Bronchial epithelial cell (primary cell): ENCODE measurements at regions not wholly inside any gene's neighbourhood (a gene's known extent, or its start where the extent isn't known, plus 50 kb on each side); places are given as distances from the start of the nearest gene placed in this dataset.

Experiments used
- DNase-seq: peaks from one replicate; pipeline ENCODE4 v3.0.0-alpha.2; 2010; ENCODE audit warnings: low read depth
- FAIRE-seq: peaks from 2 replicates; lab custom pipeline; 2011; peaks lifted over from hg19 to GRCh38; lab: Jason Lieb, UNC
- H3K27me3 ChIP-seq: 2 replicates; pipeline ENCODE4 v1.5.1; 2011; ENCODE audit warnings: low read length; ENCODE audit not compliant: control insufficient read depth, insufficient read depth
- H3K36me3 ChIP-seq: 2 replicates; pipeline ENCODE4 v1.5.1; 2011; ENCODE audit warnings: low read length; ENCODE audit not compliant: control insufficient read depth, insufficient read depth
- H3K4me3 ChIP-seq: 2 replicates; pipeline ENCODE4 v1.5.1; 2011; ENCODE audit warnings: mild to moderate bottlenecking, low read depth, low read length, control low read depth
- TF ChIP-seq, protein P1 (sequence below): IDR thresholded peaks from 2 replicates; pipeline ENCODE4 v1.5.1; 2011; ENCODE audit warnings: mild to moderate bottlenecking, moderate library complexity, low read length, control low read depth, inconsistent platforms; ENCODE audit not compliant: insufficient read depth, severe bottlenecking

DNA sequence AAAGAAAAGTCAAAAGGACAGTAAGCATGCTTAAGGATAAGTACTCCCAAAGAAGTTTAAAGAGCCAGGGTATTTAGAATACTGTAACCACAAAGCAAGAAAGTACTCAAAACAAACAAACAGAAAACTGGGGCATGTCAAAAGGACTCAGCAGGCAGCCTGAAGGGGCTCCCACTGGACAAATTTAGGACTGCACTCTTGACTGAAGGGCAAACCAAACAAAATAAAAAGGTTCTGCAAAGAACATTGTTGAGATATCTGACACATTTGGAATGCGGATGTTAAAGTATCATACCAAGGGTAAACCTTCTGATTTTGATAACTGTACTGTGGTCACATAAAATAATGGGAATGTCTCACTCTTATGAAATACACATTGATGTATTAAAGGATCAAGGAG, 157.4 kb downstream of the TNFSF13B start:
- TF ChIP-seq, protein P1, sequence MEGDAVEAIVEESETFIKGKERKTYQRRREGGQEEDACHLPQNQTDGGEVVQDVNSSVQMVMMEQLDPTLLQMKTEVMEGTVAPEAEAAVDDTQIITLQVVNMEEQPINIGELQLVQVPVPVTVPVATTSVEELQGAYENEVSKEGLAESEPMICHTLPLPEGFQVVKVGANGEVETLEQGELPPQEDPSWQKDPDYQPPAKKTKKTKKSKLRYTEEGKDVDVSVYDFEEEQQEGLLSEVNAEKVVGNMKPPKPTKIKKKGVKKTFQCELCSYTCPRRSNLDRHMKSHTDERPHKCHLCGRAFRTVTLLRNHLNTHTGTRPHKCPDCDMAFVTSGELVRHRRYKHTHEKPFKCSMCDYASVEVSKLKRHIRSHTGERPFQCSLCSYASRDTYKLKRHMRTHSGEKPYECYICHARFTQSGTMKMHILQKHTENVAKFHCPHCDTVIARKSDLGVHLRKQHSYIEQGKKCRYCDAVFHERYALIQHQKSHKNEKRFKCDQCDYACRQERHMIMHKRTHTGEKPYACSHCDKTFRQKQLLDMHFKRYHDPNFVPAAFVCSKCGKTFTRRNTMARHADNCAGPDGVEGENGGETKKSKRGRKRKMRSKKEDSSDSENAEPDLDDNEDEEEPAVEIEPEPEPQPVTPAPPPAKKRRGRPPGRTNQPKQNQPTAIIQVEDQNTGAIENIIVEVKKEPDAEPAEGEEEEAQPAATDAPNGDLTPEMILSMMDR, result no peak
- Histone ChIP-seq H3K27me3 (no peaks in the 10 kb centered on the region), H3K36me3 (no peaks in the 10 kb centered on the region), H3K4me3 (no peak overlapping the region)
- FAIRE-seq (no peak), DNase-seq (no peak)

- TF ChIP-seq, protein P1, result no peak
- peak; percentile 25 for DNase-seq
- no peaks in the 10 kb centered on the region for H3K36me3 ChIP-seq
- H3K4me3 ChIP-seq, result no peak overlapping the region
- FAIRE-seq, result no peak
- H3K27me3 ChIP-seq, result no peaks in the 10 kb centered on the region
Observed at GRCh38 chr13:108427355-108427754, 157.8 kb downstream of the TNFSF13B start.

DNA sequence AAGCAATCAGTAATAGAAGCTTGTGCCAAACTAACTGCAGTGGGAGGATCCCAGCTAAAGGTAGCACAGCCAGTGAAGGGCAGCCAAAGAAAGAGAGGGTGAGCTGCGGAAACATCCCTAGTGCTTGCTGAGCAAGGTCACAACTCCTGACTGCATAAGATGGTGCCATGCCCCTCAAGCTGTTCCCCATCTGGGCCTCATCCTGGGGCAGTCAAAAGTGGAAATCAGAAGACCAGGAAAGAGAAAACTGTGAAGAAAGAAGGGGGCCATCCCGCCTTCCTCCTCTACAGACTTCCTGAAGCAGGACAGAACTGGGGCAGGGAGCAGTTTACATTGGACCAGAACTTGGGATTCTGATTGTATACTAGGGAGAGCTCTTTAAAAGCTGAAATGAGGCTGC, 159.2 kb downstream of the TNFSF13B start:
- H3K36me3 ChIP-seq, result no peaks in the 10 kb centered on the region
- H3K27me3 ChIP-seq, result no peaks in the 10 kb centered on the region
- TF ChIP-seq, protein P1, result no peak
- FAIRE-seq (peak; percentile 47), DNase-seq (no peak)
- H3K4me3 ChIP-seq, result no peak overlapping the region

- no peaks in the 10 kb centered on the region for H3K27me3 ChIP-seq
- FAIRE-seq (no peak), DNase-seq (peak; percentile 59)
- no peak overlapping the region for H3K4me3 ChIP-seq
- no peaks in the 10 kb centered on the region for H3K36me3 ChIP-seq
- TF ChIP-seq, protein P1, result no peak
Observed at GRCh38 chr13:108433976-108434755, 164.6 kb downstream of the TNFSF13B start.

GRCh38 chr13:108435393-108436149, 166.1 kb downstream of the TNFSF13B start:
- TF ChIP-seq, protein P1, result no peak
- Histone ChIP-seq H3K36me3 (no peaks in the 10 kb centered on the region), H3K27me3 (no peaks in the 10 kb centered on the region), H3K4me3 (no peak overlapping the region)
- FAIRE-seq (no peak), DNase-seq (no peak)
